Cardiac fibroblast (primary cell): ENCODE measurements at regions not wholly inside any gene's neighbourhood (a gene's known extent, or its start where the extent isn't known, plus 50 kb on each side); places are given as distances from the start of the nearest gene placed in this dataset.
"Not testable (repeated sequence)": the region's sequence is repeated elsewhere in the genome, so short reads cannot be mapped to it uniquely, and the experiment has no call there.

Experiments
- DNase-seq, 2 donors: peaks; one replicate each; pipeline versions ENCODE4 v3.0.0 to v3.0.0-alpha.2; 2010; ENCODE audit warnings: low read depth in 2 of 2
- H3K4me3 ChIP-seq, 2 donors: replicated peaks in 1 of 2; 1 replicate in 1 of 2; 2 replicates in 1 of 2; pipeline ENCODE4 v1.5.1; 2011; ENCODE audit warnings: low read depth in 2 of 2, low read length in 2 of 2, mild to moderate bottlenecking in 2 of 2, moderate library complexity in 1 of 2
- TF ChIP-seq, protein P1 (sequence below): IDR thresholded peaks from one replicate; pipeline ENCODE4 v1.5.1; 2011; ENCODE audit warnings: low read depth, mild to moderate bottlenecking, low read length, inconsistent platforms

GRCh38 chr4:26055855-26056254, 141.8 kb downstream of the SMIM20 start:
- TF ChIP-seq, protein P1, sequence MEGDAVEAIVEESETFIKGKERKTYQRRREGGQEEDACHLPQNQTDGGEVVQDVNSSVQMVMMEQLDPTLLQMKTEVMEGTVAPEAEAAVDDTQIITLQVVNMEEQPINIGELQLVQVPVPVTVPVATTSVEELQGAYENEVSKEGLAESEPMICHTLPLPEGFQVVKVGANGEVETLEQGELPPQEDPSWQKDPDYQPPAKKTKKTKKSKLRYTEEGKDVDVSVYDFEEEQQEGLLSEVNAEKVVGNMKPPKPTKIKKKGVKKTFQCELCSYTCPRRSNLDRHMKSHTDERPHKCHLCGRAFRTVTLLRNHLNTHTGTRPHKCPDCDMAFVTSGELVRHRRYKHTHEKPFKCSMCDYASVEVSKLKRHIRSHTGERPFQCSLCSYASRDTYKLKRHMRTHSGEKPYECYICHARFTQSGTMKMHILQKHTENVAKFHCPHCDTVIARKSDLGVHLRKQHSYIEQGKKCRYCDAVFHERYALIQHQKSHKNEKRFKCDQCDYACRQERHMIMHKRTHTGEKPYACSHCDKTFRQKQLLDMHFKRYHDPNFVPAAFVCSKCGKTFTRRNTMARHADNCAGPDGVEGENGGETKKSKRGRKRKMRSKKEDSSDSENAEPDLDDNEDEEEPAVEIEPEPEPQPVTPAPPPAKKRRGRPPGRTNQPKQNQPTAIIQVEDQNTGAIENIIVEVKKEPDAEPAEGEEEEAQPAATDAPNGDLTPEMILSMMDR = no peak
- H3K4me3 ChIP-seq = no peak overlapping the region
- no peak for DNase-seq

GRCh38 chr4:26056406-26056805, 142.4 kb downstream of the SMIM20 start:
- DNase-seq = no peak
- no peak overlapping the region for H3K4me3 ChIP-seq
- TF ChIP-seq, protein P1 = no peak

DNA sequence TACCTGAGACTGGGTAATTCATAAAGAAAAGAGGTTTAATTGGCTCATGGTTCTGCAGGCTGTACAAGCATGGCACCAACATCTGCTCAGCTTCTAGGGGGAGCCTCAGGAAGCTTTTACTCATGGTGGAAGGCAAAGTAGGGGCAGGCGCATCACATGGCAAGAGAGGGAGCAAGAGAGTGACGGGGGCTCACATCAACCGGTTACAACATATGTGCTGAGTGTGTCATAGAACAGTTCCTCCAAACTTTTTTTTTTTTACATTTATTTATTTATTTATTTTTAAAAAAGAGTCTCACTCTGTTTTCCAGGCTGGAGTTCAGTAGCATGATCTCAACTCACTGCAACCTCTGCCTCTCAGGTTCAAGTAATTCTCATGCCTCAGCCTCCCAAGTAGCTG, 143.8 kb downstream of the SMIM20 start:
- not testable (repeated sequence) for H3K4me3 ChIP-seq, DNase-seq

DNA sequence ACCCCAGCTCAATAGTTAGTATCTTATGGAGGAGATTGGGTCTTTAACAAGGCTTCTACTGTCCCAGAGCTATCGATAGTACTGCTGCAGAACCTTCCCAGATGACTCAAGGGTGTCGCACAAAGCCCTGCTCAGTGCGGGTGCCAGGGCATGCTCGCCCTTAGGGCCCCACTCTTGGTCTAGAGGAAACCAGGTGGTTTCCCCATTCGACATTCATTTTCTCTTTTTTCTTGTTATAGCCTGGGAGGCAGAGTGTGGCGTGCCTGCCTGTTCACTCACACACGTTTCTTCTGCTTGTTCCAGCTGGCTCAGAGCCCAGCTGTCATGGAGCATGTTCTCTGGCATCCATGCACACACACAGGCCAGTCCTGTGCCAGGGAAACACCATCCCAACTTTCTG, 144.5 kb downstream of the SMIM20 start:
- TF ChIP-seq, protein P1 = no peak
- DNase-seq = peak in 1 of 2 donors; percentile 11
- no peak overlapping the region for H3K4me3 ChIP-seq

GRCh38 chr4:26059391-26060154, 145.6 kb downstream of the SMIM20 start:
- TF ChIP-seq, protein P1 = no peak
- H3K4me3 ChIP-seq = no peak overlapping the region
- no peak for DNase-seq

DNA sequence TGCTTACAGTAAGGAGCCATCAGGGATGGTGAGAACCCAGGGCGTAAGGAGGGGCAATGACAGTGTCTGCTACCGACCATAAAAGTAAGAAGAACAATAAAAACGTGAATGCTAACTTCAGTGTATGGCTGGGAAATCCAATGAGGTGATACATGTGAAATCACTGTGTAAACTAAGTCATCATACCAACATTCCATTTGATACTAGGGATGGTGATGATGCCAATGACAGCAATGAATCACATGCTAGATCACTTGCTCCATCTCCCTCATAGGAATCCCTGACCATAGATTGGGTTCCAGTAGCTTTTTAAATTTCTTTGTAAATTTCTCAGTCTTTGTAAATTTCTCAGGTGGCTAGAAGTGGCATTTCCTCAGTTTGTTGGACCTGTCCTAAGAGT, 146.3 kb downstream of the SMIM20 start:
- H3K4me3 ChIP-seq = no peak overlapping the region
- TF ChIP-seq, protein P1 = no peak
- peak in 1 of 2 donors; percentile 68 for DNase-seq

GRCh38 chr4:26061248-26061986, 147.4 kb downstream of the SMIM20 start:
- H3K4me3 ChIP-seq = no peak overlapping the region
- peak; percentile 59 to 73 for DNase-seq
- TF ChIP-seq, protein P1 = peak; percentile 75
